ENCODE measurements at regions not wholly inside any gene's neighbourhood (a gene's known extent, or its start where the extent isn't known, plus 50 kb on each side); places are given as distances from the start of the nearest gene placed in this dataset.

GRCh38 chr12:82069931-82070514, 288.2 kb downstream of the CCDC59 start:
- DNase-seq (ENCODE audit: low read depth), result no peak
- H3K4me3 ChIP-seq (ENCODE audit: low read depth, low read length), result no peak overlapping the region

- no peak for DNase-seq (ENCODE audit: low read depth)
- no peak overlapping the region for H3K4me3 ChIP-seq (ENCODE audit: low read depth, low read length)
Measured at GRCh38 chr12:82058197-82058596, 299.0 kb upstream of the PPFIA2 start.

GRCh38 chr12:82057770-82058169, 298.6 kb upstream of the PPFIA2 start:
- no peak overlapping the region for H3K4me3 ChIP-seq (ENCODE audit: low read depth, low read length)
- no peak for DNase-seq (ENCODE audit: low read depth)

GRCh38 chr12:82055391-82055790, 296.2 kb upstream of the PPFIA2 start:
- no peak for DNase-seq (ENCODE audit: low read depth)

DNA sequence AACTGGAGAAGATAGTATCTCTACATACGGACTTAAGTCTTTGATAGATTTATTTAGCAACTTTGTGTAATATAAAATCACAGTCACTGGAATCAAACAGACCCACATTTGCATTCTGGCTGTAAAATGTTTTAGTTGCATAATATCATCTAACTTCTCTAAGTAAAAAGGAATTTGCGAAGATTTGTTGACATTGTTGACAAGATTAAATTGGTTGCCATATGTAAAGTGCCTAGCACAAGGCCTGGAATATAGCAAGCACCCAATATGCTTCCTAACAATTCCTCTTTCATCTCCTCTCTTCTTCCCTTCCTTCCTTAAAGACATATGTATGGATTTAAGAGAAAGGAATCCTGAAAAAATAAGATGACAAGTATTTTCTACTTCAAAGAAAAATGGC, 295.4 kb upstream of the PPFIA2 start:
- DNase-seq (ENCODE audit: low read depth), result no peak
- H3K4me3 ChIP-seq (ENCODE audit: low read depth, low read length), result no peak overlapping the region

More at GRCh38 chr12:82055391-82055790, 296.2 kb upstream of the PPFIA2 start:
- H3K4me3 ChIP-seq (ENCODE audit: low read depth, low read length), result no peak overlapping the region

GRCh38 chr12:82047446-82047845, 288.3 kb upstream of the PPFIA2 start:
- no peak for DNase-seq (ENCODE audit: low read depth)

GRCh38 chr12:82040987-82041743, 282.0 kb upstream of the PPFIA2 start:
- H3K4me3 ChIP-seq (ENCODE audit: low read depth, low read length), result no peak overlapping the region
- no peak for DNase-seq (ENCODE audit: low read depth)

More at GRCh38 chr12:82047446-82047845, 288.3 kb upstream of the PPFIA2 start:
- H3K4me3 ChIP-seq (ENCODE audit: low read depth, low read length), result no peak overlapping the region

GRCh38 chr12:82034769-82035168, 275.6 kb upstream of the PPFIA2 start:
- DNase-seq (ENCODE audit: low read depth), result no peak
- H3K4me3 ChIP-seq (ENCODE audit: low read depth, low read length), result no peak overlapping the region

- no peak overlapping the region for H3K4me3 ChIP-seq (ENCODE audit: low read depth, low read length)
- no peak for DNase-seq (ENCODE audit: low read depth)
Measured at GRCh38 chr12:82029936-82030335, 270.8 kb upstream of the PPFIA2 start.

DNA sequence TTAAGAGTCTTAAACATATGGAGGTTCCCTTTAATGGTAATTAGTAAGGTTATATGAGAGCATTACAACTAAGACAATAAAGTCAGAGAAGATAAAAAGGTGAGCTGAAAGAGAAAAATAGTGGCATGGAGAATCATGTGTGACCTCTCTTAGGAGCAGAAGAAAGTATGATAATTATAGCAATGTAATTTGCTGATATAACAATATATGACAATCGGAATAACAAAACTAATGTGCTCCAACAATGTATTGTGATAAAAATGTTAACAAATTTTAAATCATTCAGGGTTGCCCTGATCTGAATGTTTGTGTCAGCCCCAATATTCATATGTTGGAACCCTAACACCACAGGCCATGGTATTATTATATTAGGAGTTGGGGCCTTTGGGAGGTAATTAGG, 269.6 kb upstream of the PPFIA2 start:
- H3K4me3 ChIP-seq (ENCODE audit: low read depth, low read length), result no peak overlapping the region
- DNase-seq (ENCODE audit: low read depth), result no peak

DNA sequence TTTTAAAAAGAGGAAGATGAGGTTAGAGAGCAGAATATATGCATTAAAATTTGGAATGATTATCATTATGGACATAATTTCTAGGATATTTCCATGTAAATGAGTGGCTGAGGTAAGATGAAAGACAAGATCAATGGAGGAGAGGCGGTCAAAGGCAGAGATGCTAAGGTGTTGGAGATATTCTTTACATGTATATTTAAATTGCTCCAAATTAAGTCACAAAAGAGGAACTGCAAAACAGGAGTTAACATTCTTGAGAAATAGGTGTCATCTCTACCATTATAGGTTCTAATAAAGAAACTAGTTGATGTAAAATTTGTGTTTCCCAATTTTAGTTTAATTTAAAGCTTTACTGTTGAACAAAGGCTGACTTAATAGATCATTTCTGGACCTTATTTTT, 268.5 kb upstream of the PPFIA2 start:
- no peak overlapping the region for H3K4me3 ChIP-seq (ENCODE audit: low read depth, low read length)
- no peak for DNase-seq (ENCODE audit: low read depth)

DNA sequence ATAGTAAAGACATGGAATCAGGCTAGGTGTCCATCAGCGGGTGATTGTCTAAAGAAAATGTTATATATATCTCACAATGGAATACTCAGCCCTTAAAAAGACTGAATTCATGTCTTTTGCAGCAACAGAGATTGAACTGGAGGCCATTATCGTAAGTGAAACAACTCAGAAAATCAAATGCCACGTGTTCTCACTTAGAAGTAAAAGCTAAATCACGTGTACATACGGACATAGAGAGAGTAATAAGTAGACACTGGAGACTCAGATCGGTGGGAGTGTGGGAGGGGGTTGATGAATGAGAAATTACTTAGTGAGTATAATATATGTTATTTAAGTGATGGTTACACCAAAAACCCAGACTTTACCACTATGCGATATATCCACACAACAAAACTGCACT, 266.3 kb upstream of the PPFIA2 start:
- DNase-seq (ENCODE audit: low read depth), result no peak
- H3K4me3 ChIP-seq (ENCODE audit: low read depth, low read length), result no peak overlapping the region

DNA sequence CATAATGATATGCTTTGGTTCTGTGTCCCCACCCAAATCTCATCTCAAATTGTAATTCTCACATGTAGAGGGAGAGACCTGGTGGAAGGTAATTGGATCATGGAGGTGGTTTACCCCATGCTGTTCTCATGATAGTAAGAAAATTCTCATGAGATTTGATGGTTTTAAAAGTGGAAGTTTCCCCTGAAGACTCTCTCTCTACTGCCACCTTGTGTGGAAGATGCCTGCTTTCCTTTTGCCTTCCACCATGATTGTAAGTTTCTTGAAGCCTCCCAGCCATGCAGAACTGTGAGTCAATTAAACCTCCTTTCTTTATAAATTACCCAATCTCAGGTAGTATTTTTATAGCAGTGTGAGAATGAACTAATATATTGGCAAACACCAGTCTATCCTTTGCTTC, 260.4 kb upstream of the PPFIA2 start:
- H3K4me3 ChIP-seq (ENCODE audit: low read depth, low read length), result no peak overlapping the region
- DNase-seq (ENCODE audit: low read depth), result no peak

DNA sequence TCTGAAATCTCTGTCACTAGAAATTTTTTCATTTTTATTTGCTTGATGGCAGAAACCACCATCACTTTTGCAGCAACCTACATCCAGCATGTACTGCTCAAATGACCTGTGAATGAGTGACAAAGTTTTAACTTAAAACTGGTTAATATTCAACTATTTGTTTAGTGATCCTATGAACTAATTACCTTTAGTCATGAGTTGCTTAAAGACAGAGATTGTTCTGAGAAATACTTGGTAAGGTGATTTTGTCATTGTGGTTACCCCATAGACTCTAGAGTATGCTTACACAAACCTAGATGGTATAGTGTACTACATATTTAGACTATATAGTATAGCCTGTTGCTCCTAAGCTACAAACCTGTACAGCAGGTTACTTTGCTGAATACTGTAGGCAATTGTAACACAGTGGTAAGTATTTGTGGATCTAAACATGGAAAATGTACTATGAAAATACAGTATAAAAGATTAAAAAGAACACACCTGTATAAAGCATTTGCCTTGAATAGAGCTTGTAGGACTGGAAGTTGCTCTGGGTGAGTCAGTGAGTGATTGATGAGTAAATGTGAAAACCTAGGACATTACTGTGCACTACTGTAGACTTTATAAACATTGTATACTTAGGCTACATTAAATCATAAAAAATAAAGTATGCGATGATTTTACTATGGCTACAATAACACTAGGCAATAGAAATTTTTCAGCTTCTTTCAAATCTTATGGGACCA, 256.6 kb upstream of the PPFIA2 start:
- H3K4me3 ChIP-seq (ENCODE audit: low read depth, low read length), result no peak overlapping the region
- DNase-seq (ENCODE audit: low read depth), result no peak

DNA sequence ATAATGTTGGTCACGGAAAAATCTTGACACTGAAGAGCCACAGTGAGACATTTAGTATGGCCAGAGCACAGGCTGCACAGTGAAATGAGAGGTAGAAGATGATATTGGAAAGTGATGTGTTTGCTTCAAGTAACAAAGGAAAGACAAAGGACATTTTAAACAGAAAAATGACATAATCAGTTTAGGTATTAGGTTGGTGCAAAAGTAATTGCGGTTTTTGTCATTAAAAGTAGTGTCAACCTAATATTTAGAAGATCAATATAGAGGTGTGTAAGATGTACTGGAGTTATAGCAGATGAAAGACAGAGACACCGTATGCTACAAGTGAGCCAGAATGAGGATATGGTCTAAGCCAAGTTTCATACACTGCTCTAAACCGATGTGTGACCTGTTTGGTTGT, 253.0 kb upstream of the PPFIA2 start:
- DNase-seq (ENCODE audit: low read depth), result no peak
- no peak overlapping the region for H3K4me3 ChIP-seq (ENCODE audit: low read depth, low read length)

GRCh38 chr12:82009524-82009923, 250.4 kb upstream of the PPFIA2 start:
- H3K4me3 ChIP-seq (ENCODE audit: low read depth, low read length), result no peak overlapping the region
- DNase-seq (ENCODE audit: low read depth), result no peak

GRCh38 chr12:82008251-82008650, 249.1 kb upstream of the PPFIA2 start:
- DNase-seq (ENCODE audit: low read depth), result no peak
- H3K4me3 ChIP-seq (ENCODE audit: low read depth, low read length), result no peak overlapping the region

DNA sequence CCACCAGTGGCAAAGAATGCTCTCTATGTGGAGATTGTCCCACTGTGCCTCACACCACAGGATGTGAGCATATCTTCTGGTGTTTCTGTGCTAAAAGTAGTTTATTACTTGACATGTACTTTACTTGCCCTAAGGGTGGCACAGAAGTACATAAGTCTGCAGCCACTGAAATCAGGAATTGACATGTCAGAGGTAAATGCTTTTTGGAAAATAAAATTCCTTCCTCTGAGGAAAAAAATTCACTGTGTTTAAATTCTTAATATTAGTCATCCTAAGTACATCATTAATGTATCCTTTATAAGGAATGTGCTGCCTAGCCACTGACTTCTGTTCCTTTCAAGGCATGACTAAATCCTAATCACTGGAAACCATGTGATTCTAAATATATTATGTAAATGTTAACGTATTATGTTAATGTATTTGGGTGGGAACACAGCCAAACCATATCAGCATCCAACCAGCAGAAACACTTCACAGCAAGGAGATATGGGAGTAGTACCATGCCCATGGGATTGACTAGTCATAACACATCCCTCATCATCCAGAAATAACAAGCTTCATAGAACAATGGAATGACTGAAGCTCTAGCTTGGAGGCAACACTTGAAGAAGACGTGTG, 239.7 kb upstream of the PPFIA2 start:
- peak; percentile 27 for DNase-seq (ENCODE audit: low read depth)
- H3K4me3 ChIP-seq (ENCODE audit: low read depth, low read length), result no peak overlapping the region

- no peak overlapping the region for H3K4me3 ChIP-seq (ENCODE audit: low read depth, low read length)
- DNase-seq (ENCODE audit: low read depth), result no peak
Measured at GRCh38 chr12:81992461-81992860, 233.3 kb upstream of the PPFIA2 start.

GRCh38 chr12:81991868-81992267, 232.7 kb upstream of the PPFIA2 start:
- H3K4me3 ChIP-seq (ENCODE audit: low read depth, low read length), result no peak overlapping the region
- no peak for DNase-seq (ENCODE audit: low read depth)
